ENCODE measurements at regions not wholly inside any gene's neighbourhood (a gene's known extent, or its start where the extent isn't known, plus 50 kb on each side); places are given as distances from the start of the nearest gene placed in this dataset.

DNA sequence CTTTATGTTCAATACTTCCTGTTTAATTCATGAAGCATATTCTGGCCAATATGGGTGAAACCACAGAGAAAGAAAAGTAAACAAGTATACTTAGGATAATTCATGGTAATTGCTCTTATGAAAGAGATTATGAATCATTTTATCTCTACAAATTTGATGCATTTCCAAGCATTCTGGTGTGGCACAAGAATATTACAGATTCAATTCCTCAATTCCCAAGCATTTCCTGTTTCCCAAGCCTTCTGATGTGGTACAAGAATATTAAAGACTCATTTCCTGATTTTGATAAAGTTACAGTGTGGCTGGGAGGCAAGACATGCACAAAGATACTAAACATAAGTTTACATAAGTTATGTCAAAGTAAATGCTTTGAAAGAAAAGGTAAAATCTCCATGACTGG lies 126.1 kb upstream of the NUDT7 start:
- TF ChIP-seq, protein P1, sequence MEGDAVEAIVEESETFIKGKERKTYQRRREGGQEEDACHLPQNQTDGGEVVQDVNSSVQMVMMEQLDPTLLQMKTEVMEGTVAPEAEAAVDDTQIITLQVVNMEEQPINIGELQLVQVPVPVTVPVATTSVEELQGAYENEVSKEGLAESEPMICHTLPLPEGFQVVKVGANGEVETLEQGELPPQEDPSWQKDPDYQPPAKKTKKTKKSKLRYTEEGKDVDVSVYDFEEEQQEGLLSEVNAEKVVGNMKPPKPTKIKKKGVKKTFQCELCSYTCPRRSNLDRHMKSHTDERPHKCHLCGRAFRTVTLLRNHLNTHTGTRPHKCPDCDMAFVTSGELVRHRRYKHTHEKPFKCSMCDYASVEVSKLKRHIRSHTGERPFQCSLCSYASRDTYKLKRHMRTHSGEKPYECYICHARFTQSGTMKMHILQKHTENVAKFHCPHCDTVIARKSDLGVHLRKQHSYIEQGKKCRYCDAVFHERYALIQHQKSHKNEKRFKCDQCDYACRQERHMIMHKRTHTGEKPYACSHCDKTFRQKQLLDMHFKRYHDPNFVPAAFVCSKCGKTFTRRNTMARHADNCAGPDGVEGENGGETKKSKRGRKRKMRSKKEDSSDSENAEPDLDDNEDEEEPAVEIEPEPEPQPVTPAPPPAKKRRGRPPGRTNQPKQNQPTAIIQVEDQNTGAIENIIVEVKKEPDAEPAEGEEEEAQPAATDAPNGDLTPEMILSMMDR (IDR thresholded peaks at IDR 0.05) = no peak

DNA sequence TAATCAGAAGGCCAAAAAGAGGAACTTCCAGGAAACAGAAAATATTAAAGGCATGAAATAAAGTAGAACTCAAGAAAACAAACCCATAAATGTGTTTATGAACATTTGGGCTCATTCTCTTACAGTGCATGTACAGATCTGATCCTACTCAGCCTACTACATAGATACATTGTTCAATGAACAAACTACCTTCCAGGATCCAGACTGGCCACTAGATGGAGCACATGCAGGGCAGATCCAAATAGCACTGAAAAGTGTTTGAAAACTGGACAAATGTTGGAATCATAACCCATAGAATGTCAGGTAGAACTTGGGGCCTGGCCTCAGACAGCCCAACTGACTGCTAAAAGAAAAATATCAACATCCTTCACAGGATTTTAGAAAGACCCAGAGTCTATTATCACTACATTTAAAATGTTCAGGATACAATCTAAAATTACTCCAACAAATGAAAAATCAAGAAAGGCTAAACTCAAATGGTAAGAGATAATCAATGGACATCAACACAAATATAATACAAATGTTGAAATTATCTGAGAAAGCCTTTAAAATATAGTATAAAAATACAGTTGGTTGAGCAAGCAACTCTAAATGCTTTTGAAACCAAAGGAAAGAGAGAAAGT lies 122.4 kb upstream of the NUDT7 start:
- TF ChIP-seq, protein P1 (IDR thresholded peaks at IDR 0.05) = peak; percentile 79

DNA sequence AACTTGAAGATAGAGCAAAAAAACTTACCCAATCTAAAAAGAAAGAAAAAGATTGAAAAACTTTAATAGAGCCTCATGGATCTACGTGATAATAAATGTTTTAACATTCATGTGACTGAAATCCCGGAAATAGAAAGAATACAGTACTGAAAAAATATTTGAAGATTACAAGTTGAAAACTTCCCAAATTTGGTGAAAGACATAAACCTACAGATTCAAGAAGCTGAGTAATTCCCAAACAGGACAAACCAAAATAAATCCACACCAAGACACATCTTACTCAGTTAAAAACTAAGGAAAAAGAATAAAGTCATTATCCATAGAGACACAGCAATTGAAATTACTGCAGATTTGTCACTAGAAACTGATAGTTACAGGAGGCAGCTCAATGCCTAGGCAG lies 121.8 kb upstream of the NUDT7 start:
- TF ChIP-seq, protein P1 (IDR thresholded peaks at IDR 0.05) = no peak

DNA sequence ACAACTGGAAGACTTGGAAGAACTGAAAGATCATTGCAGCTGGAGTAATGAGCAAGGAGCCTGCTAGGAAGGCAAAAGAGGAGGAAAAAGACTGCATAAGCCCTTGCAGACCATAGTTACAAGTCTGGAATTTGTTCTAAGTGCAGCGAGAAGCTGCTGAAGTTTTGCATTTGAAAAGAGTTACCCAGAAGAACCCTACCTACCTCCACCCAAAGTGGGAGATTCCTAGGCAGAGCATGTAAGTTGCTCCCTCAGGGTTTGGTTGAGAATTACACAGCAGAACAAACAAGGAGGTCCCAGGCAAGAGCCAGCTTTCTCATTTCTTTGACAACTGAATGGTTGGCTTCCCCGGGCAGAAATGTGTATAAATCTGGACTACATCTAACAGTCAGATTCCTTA lies 118.7 kb upstream of the NUDT7 start:
- TF ChIP-seq, protein P1 (IDR thresholded peaks at IDR 0.05) = no peak

DNA sequence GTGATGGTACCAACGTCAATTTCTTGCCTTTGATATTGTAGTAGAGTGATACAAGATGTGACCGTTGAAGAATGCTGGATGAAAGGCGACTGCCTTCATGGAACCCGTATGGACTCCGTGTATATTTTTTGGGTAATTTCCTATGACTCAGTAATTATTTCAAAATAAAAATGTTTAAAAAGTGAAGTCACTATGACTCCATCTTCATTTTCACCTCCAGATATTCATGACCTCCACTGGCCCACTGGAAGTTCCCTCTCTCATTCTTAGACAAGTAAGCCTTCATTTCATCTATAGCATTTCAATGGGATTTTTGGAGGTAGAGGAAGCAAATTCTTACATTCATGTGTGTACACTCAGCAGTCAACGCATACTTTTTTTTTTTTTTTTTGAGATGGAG lies 111.8 kb upstream of the NUDT7 start:
- TF ChIP-seq, protein P1 (IDR thresholded peaks at IDR 0.05) = no peak

DNA sequence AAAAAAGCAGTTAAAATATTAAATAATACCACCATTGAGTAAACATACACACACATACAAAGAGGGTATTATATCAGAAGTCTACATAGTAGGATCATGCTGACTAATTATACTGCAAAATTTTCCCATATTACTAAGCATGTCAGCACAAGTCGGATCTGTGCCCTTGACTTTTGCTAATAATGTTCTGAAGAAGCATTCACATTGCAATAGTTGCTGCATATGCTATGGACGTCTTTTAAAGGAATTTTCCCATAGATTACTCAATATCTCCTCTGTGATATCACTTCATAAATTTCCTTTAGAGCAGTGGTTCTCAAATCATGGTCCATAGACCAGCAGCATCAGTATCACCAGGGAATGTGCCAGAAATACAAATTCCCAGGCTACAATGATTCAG lies 110.9 kb upstream of the NUDT7 start:
- TF ChIP-seq, protein P1 (IDR thresholded peaks at IDR 0.05) = no peak

DNA sequence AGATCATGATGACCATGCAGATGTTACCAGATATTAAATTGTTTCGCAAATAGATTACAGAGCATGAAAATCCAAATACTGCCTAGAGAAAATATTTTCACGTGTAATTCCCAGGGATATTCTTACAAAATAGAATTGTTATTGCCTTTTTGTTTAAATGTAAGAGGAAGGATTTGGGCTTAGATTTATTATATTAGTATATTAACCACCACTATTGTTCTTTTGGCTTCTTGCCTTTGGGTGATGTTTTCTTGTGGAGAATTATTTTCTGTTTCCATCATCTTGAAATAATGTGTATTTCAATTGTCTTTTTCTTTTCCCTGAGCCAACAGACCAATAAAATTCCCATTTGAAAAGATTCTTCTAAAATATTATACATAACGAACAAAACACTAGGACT lies 109.7 kb upstream of the NUDT7 start:
- TF ChIP-seq, protein P1 (IDR thresholded peaks at IDR 0.05) = no peak

DNA sequence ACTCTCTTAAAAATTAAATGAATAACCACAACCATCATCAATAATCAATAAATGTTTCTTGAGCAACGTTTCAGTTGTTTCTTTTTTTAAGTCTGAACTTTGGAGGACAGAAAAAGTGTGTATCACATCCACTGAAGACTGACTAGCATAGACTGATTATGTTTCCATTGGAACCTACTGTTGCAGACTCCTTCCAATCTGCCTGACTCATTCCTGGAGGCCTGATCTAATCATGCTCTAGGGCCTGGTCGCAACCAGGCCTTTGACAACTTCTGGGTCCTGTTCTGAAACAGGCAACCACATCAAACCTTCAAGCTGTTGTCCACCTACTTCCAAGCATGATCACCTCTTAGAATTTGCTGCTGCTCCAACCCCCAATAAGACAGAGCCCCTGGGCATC lies 109.2 kb upstream of the NUDT7 start:
- TF ChIP-seq, protein P1 (IDR thresholded peaks at IDR 0.05) = no peak
